Esophagus (tissue), 2 donors: ENCODE measurements at regions not wholly inside any gene's neighbourhood (a gene's known extent, or its start where the extent isn't known, plus 50 kb on each side); places are given as distances from the start of the nearest gene placed in this dataset.
"Not testable (repeated sequence)": the region's sequence is repeated elsewhere in the genome, so short reads cannot be mapped to it uniquely, and the experiment has no call there.

ENCODE experiments used
- H3K27ac ChIP-seq, 2 donors: one replicate each; pipeline ENCODE4 v1.5.1; 2013; ENCODE audit warnings: low read depth in 2 of 2, mild to moderate bottlenecking in 2 of 2, inconsistent platforms in 1 of 2, low read length in 1 of 2, moderate library complexity in 1 of 2
- H3K27me3 ChIP-seq, 2 donors: one replicate each; pipeline ENCODE4 v1.6.1; 2013; ENCODE audit warnings: low read length in 2 of 2, control low read depth in 1 of 2, mild to moderate bottlenecking in 1 of 2; ENCODE audit not compliant: insufficient read depth in 2 of 2, control insufficient read depth in 1 of 2
- H3K36me3 ChIP-seq, 2 donors: one replicate each; pipeline ENCODE4 v1.6.1; 2013; ENCODE audit warnings: low read length in 1 of 2; ENCODE audit not compliant: control insufficient read depth in 2 of 2, insufficient read depth in 2 of 2
- H3K4me1 ChIP-seq, 2 donors: one replicate each; pipeline ENCODE4 v1.6.1; 2013; ENCODE audit warnings: low read length in 1 of 2; ENCODE audit not compliant: control insufficient read depth in 2 of 2, insufficient read depth in 2 of 2
- H3K4me3 ChIP-seq, 2 donors: one replicate each; pipeline ENCODE4 v1.5.1; 2013; ENCODE audit warnings: low read length in 2 of 2, mild to moderate bottlenecking in 2 of 2, low read depth in 1 of 2, moderate library complexity in 1 of 2
- H3K9me3 ChIP-seq, 2 donors: one replicate each; pipeline ENCODE4 v1.6.1; 2013; ENCODE audit warnings: mild to moderate bottlenecking in 2 of 2, low read depth in 1 of 2, low read length in 1 of 2, moderate library complexity in 1 of 2; ENCODE audit not compliant: control insufficient read depth in 2 of 2, insufficient read depth in 1 of 2
- WGBS, 2 donors: extraction: QIAGEN DNeasy Blood & Tissue Kit; methylation state at CpG; one replicate each; pipeline ENCODE4 v1.1.7; 2013; 5-methylcytosine and 5-hydroxymethylcytosine counted together
- donor health status: healthy with polysubstance abuse.
- donor health status: Bipolar disorder and iron deficiency.

- not testable (repeated sequence) for H3K4me1 ChIP-seq, H3K27me3 ChIP-seq
- WGBS, 2 donors, result 69 to 72% methylated on average over 7 of the region's 7 CpGs
Observed at GRCh38 chr22:17298805-17299502, 70.3 kb upstream of the CECR2 start.

GRCh38 chr22:17285656-17286055 lies 66.4 kb upstream of the ADA2 start:
- Histone ChIP-seq H3K4me1 (no peaks in the 10 kb centered on the region), H3K9me3 (no peaks in the 10 kb centered on the region), H3K4me3 (no peak overlapping the region), H3K27ac (no peak overlapping the region), H3K27me3 (no peaks in the 10 kb centered on the region), H3K36me3 (no peaks in the 10 kb centered on the region)
- 68 to 72% methylated on average over 3 of the region's 3 CpGs for WGBS, 2 donors

More at GRCh38 chr22:17298805-17299502, 70.3 kb upstream of the CECR2 start:
- not testable (repeated sequence) for H3K4me3 ChIP-seq, H3K36me3 ChIP-seq, H3K27ac ChIP-seq, H3K9me3 ChIP-seq

- Histone ChIP-seq H3K36me3 (no peaks in the 10 kb centered on the region), H3K27ac (no peak overlapping the region), H3K27me3 (no peaks in the 10 kb centered on the region), H3K4me3 (no peak overlapping the region), H3K4me1 (no peaks in the 10 kb centered on the region), H3K9me3 (no peaks in the 10 kb centered on the region)
- WGBS, 2 donors, result 79 to 83% methylated on average over 10 of the region's 10 CpGs
Observed at GRCh38 chr22:17284888-17285287, 65.7 kb upstream of the ADA2 start.

GRCh38 chr22:17284466-17284865 lies 65.2 kb upstream of the ADA2 start:
- WGBS, 2 donors, result 87 to 88% methylated on average over 2 of the region's 2 CpGs
- Histone ChIP-seq H3K36me3 (no peaks in the 10 kb centered on the region), H3K27me3 (no peaks in the 10 kb centered on the region), H3K27ac (no peak overlapping the region), H3K4me1 (no peaks in the 10 kb centered on the region), H3K4me3 (no peak overlapping the region), H3K9me3 (no peaks in the 10 kb centered on the region)

- not testable (repeated sequence) for H3K4me1 ChIP-seq, H3K36me3 ChIP-seq, H3K4me3 ChIP-seq, H3K27me3 ChIP-seq, H3K9me3 ChIP-seq, H3K27ac ChIP-seq
- 85 to 86% methylated on average over 10 of the region's 10 CpGs for WGBS, 2 donors
Observed at GRCh38 chr22:17283865-17284264, 64.6 kb upstream of the ADA2 start.

- WGBS, 2 donors, result 85 to 89% methylated on average over 4 of the region's 4 CpGs
- Histone ChIP-seq H3K4me3 (no peak overlapping the region), H3K9me3 (no peaks in the 10 kb centered on the region), H3K4me1 (no peaks in the 10 kb centered on the region), H3K36me3 (no peaks in the 10 kb centered on the region), H3K27me3 (no peaks in the 10 kb centered on the region), H3K27ac (no peak overlapping the region)
Observed at GRCh38 chr22:17283423-17283822, 64.2 kb upstream of the ADA2 start.

GRCh38 chr22:17281440-17281841 lies 62.2 kb upstream of the ADA2 start:
- WGBS, 2 donors, result 60 to 61% methylated on average over 8 of the region's 8 CpGs
- Histone ChIP-seq H3K4me3 (no peak overlapping the region), H3K36me3 (no peaks in the 10 kb centered on the region), H3K4me1 (no peaks in the 10 kb centered on the region), H3K27me3 (no peaks in the 10 kb centered on the region), H3K27ac (no peak overlapping the region), H3K9me3 (no peaks in the 10 kb centered on the region)

GRCh38 chr22:17281026-17281425 lies 61.8 kb upstream of the ADA2 start:
- Histone ChIP-seq H3K4me3 (no peak overlapping the region), H3K36me3 (no peaks in the 10 kb centered on the region), H3K4me1 (no peaks in the 10 kb centered on the region), H3K9me3 (no peaks in the 10 kb centered on the region), H3K27ac (no peak overlapping the region), H3K27me3 (no peaks in the 10 kb centered on the region)
- WGBS, 2 donors, result 89 to 93% methylated on average over 5 of the region's 5 CpGs

- 43 to 61% methylated on average over 4 of the region's 4 CpGs for WGBS, 2 donors
- H3K9me3 ChIP-seq, result no peaks in the 10 kb centered on the region
- H3K4me3 ChIP-seq, result no peak overlapping the region
- H3K4me1 ChIP-seq, result peaks cover 2 to 8% of the 10 kb centered on the region in 2 donors
- H3K27ac ChIP-seq, result no peak overlapping the region
- no peaks in the 10 kb centered on the region for H3K27me3 ChIP-seq
- no peaks in the 10 kb centered on the region for H3K36me3 ChIP-seq
Observed at GRCh38 chr22:17272511-17272991, 53.3 kb upstream of the ADA2 start.

- Histone ChIP-seq H3K4me3 (no peak overlapping the region), H3K36me3 (no peaks in the 10 kb centered on the region), H3K27ac (no peak overlapping the region), H3K4me1 (peaks cover 2 to 8% of the 10 kb centered on the region in 2 donors), H3K27me3 (no peaks in the 10 kb centered on the region), H3K9me3 (no peaks in the 10 kb centered on the region)
- WGBS, 2 donors, result 89 to 91% methylated on average over 8 of the region's 8 CpGs
Observed at GRCh38 chr22:17271711-17272451, 52.6 kb upstream of the ADA2 start.
